H1 (cell line): ENCODE measurements at regions not wholly inside any gene's neighbourhood (a gene's known extent, or its start where the extent isn't known, plus 50 kb on each side); places are given as distances from the start of the nearest gene placed in this dataset.

Source experiments
- CBX5 ChIP-seq: fragments of 300-800, 300-1000 bp; sonication (generic); IDR thresholded peaks from 2 replicates; pipeline ENCODE4 v1.7.1; 2016; ENCODE audit warnings: antibody characterized with exemption, low read length, low read depth
- GTF2F1 ChIP-seq: IDR thresholded peaks from 2 replicates; pipeline ENCODE4 v1.6.1; 2012; ENCODE audit warnings: low read depth, low read length, improper control_type of control experiment, borderline replicate concordance
- POLR2A ChIP-seq, 2 experiments: IDR thresholded peaks; 1 replicate in 1 of 2; 2 replicates in 1 of 2; pipeline ENCODE4 v1.6.1; 2011; ENCODE audit warnings: low read depth in 2 of 2, low read length in 2 of 2, mild to moderate bottlenecking in 2 of 2; ENCODE audit errors: control extremely low read depth in 1 of 2
- RAD21 ChIP-seq, 2 experiments: IDR thresholded peaks in 1 of 2; conservative IDR thresholded peaks in 1 of 2; 2 replicates each; pipeline ENCODE4 v1.6.1; 2011; ENCODE audit warnings: low read depth in 2 of 2, low read length in 2 of 2, improper control_type of control experiment in 1 of 2, inconsistent platforms in 1 of 2, mild to moderate bottlenecking in 1 of 2, moderate library complexity in 1 of 2
- RFX5 ChIP-seq: IDR thresholded peaks from 2 replicates; pipeline ENCODE4 v1.6.1; 2011; ENCODE audit warnings: low read depth, low read length, improper control_type of control experiment, borderline replicate concordance
- SUZ12 ChIP-seq: fragments of 200-600 bp; sonication (generic); IDR thresholded peaks from 2 replicates; pipeline ENCODE4 v1.6.1; 2012; ENCODE audit warnings: mild to moderate bottlenecking, inconsistent platforms, low read length, moderate library complexity, mixed read lengths
- TF ChIP-seq, protein P1 (sequence below), 3 experiments: IDR thresholded peaks; 1 replicate in 2 of 3; 2 replicates in 1 of 3; pipeline versions ENCODE4 v1.5.1 to v1.6.1; 2011; ENCODE audit warnings: low read length in 3 of 3, mild to moderate bottlenecking in 3 of 3, inconsistent platforms in 2 of 3, low read depth in 1 of 3, moderate library complexity in 1 of 3; ENCODE audit not compliant: insufficient read depth in 1 of 3; ENCODE audit errors: control extremely low read depth in 1 of 3
- TF ChIP-seq, protein P2 (sequence below): IDR thresholded peaks from 2 replicates; pipeline ENCODE4 v1.6.1; 2012; ENCODE audit warnings: inconsistent platforms

DNA sequence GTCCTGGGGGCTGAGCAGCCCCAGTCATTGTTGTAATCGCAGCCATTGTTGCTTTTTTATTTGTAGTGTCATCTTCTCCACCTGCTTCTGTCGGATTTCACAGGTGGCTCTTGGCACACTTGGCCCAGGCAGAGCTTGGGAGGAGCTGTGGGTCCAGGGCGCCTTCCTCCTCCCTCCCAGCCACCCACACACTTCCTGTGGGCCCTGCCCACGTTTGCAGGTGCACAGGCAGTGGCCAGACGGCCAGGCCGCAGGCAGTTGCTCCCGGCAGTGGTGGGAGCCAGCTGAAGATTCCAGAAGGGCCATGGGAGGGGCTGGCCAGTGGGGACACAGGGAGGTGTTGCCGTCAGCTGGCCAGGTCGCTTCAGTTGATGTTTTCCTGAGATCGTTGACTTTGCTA, 1191.9 kb downstream of the BRD1 start:
- TF ChIP-seq, protein P1, sequence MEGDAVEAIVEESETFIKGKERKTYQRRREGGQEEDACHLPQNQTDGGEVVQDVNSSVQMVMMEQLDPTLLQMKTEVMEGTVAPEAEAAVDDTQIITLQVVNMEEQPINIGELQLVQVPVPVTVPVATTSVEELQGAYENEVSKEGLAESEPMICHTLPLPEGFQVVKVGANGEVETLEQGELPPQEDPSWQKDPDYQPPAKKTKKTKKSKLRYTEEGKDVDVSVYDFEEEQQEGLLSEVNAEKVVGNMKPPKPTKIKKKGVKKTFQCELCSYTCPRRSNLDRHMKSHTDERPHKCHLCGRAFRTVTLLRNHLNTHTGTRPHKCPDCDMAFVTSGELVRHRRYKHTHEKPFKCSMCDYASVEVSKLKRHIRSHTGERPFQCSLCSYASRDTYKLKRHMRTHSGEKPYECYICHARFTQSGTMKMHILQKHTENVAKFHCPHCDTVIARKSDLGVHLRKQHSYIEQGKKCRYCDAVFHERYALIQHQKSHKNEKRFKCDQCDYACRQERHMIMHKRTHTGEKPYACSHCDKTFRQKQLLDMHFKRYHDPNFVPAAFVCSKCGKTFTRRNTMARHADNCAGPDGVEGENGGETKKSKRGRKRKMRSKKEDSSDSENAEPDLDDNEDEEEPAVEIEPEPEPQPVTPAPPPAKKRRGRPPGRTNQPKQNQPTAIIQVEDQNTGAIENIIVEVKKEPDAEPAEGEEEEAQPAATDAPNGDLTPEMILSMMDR (IDR thresholded peaks at IDR 0.05; ENCODE audit: control extremely low read depth in 1 of 3, insufficient read depth in 1 of 3, low read depth in 1 of 3, low read length in 3 of 3): no peak
- TF ChIP-seq CBX5 (no peak), SUZ12 (no peak), GTF2F1 (no peak), POLR2A (IDR thresholded peaks at IDR 0.05; ENCODE audit: control extremely low read depth in 1 of 2, low read depth in 2 of 2, low read length in 2 of 2) (no peak), RFX5 (no peak), RAD21 (IDR thresholded peaks at IDR 0.05 in 1 of 2, conservative IDR thresholded peaks at IDR 0.05 in 1 of 2; ENCODE audit: low read depth in 2 of 2, low read length in 2 of 2) (no peak)
- TF ChIP-seq, protein P2, sequence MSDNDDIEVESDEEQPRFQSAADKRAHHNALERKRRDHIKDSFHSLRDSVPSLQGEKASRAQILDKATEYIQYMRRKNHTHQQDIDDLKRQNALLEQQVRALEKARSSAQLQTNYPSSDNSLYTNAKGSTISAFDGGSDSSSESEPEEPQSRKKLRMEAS: no peak
